ENCODE measurements at regions not wholly inside any gene's neighbourhood (a gene's known extent, or its start where the extent isn't known, plus 50 kb on each side); places are given as distances from the start of the nearest gene placed in this dataset.

- TF ChIP-seq, protein P1, sequence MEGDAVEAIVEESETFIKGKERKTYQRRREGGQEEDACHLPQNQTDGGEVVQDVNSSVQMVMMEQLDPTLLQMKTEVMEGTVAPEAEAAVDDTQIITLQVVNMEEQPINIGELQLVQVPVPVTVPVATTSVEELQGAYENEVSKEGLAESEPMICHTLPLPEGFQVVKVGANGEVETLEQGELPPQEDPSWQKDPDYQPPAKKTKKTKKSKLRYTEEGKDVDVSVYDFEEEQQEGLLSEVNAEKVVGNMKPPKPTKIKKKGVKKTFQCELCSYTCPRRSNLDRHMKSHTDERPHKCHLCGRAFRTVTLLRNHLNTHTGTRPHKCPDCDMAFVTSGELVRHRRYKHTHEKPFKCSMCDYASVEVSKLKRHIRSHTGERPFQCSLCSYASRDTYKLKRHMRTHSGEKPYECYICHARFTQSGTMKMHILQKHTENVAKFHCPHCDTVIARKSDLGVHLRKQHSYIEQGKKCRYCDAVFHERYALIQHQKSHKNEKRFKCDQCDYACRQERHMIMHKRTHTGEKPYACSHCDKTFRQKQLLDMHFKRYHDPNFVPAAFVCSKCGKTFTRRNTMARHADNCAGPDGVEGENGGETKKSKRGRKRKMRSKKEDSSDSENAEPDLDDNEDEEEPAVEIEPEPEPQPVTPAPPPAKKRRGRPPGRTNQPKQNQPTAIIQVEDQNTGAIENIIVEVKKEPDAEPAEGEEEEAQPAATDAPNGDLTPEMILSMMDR (conservative IDR thresholded peaks at IDR 0.05; ENCODE audit: low read depth, low read length), result no peak
- TF ChIP-seq EZH2phosphoT487 (IDR thresholded peaks at IDR 0.05; ENCODE audit: borderline replicate concordance, low read length), result no peak
These were observed 291.9 kb downstream of the IGSF11 start for GRCh38 chr3:118742760-118743159.

Data from PC-3 (cell line).